ENCODE measurements at regions not wholly inside any gene's neighbourhood (a gene's known extent, or its start where the extent isn't known, plus 50 kb on each side); places are given as distances from the start of the nearest gene placed in this dataset.

GRCh38 chr6:166714581-166714980 is 87.5 kb upstream of the RPS6KA2 start:
- no peak overlapping the region for H3K4me3 ChIP-seq (ENCODE audit: low read depth, low read length)
- no peak for DNase-seq (ENCODE audit: low read depth)
- TF ChIP-seq, protein P1, sequence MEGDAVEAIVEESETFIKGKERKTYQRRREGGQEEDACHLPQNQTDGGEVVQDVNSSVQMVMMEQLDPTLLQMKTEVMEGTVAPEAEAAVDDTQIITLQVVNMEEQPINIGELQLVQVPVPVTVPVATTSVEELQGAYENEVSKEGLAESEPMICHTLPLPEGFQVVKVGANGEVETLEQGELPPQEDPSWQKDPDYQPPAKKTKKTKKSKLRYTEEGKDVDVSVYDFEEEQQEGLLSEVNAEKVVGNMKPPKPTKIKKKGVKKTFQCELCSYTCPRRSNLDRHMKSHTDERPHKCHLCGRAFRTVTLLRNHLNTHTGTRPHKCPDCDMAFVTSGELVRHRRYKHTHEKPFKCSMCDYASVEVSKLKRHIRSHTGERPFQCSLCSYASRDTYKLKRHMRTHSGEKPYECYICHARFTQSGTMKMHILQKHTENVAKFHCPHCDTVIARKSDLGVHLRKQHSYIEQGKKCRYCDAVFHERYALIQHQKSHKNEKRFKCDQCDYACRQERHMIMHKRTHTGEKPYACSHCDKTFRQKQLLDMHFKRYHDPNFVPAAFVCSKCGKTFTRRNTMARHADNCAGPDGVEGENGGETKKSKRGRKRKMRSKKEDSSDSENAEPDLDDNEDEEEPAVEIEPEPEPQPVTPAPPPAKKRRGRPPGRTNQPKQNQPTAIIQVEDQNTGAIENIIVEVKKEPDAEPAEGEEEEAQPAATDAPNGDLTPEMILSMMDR (IDR thresholded peaks at IDR 0.05; ENCODE audit: control insufficient read depth, extremely low read depth, insufficient read depth), result no peak

GRCh38 chr6:166714187-166714510 is 87.1 kb upstream of the RPS6KA2 start:
- no peak for DNase-seq (ENCODE audit: low read depth)
- TF ChIP-seq, protein P1 (IDR thresholded peaks at IDR 0.05; ENCODE audit: control insufficient read depth, extremely low read depth, insufficient read depth), result no peak
- no peak overlapping the region for H3K4me3 ChIP-seq (ENCODE audit: low read depth, low read length)

- H3K4me3 ChIP-seq (ENCODE audit: low read depth, low read length), result no peak overlapping the region
- DNase-seq (ENCODE audit: low read depth), result no peak
- TF ChIP-seq, protein P1 (IDR thresholded peaks at IDR 0.05; ENCODE audit: control insufficient read depth, extremely low read depth, insufficient read depth), result no peak
Measured at GRCh38 chr6:166713434-166714186, 86.6 kb upstream of the RPS6KA2 start.

DNA sequence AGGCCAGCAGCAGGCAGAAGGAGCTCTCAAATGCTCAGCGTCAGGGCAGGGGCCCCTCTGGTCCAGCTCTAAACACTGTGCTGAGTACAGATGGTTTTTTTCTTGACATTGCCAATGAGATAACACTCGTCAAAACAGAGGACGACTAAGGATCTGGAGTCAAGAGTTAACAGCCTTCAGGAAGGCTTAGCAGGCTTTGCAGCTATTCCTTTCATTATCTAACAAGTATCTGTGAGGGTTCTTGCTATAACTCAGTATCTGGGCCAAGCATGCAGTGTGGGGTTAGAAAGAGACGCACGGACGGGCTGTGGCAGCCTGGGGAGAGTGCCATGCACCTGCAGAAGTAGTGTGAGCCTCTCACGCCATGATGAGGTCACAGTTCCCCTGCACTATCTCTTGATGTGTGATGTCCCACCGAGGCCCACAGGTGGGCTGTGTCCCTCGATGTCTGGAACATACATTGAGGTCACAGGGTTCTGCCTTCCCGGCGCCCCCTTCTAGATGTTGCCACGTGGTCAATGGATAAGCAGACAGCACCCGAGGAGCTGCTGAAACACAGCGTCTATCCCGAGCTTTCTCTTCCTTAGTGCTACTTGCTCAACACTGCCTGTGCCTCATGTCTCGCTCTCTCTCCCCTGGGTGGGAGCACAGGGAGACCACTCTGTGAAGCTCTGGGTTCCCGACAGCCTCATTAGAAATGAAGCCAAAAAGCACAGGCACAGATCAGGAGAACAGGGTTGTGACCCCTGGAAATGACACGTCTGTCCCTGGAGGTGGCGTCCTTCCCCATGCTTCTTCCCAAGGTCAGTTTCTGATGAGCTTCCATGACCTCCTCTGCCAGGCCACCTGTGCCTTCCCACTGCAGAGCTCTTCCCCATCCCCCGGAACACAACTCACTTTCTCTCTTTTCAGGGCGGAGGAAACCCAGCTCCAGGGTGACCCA is 85.5 kb upstream of the RPS6KA2 start:
- DNase-seq (ENCODE audit: low read depth), result no peak
- TF ChIP-seq, protein P1 (IDR thresholded peaks at IDR 0.05; ENCODE audit: control insufficient read depth, extremely low read depth, insufficient read depth), result no peak
- H3K4me3 ChIP-seq (ENCODE audit: low read depth, low read length), result no peak overlapping the region

DNA sequence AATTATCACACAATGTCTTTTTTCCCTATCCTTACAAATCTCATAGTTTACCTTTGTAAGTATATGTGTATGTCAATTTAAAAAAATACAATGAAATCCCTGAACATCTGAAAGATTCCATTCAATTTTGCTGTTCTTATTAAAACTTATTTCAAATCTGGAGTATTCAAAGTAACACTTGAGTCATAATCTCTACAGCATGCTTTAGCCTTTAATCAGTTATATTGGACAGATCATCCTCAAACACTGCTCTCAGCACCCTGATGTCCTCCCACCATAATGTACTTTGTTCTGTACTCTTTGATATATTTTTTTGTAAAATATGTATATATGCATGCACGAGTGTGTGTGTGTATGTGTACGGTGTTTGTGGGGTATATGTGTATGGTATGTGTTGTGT is 83.0 kb upstream of the RPS6KA2 start:
- TF ChIP-seq, protein P1 (IDR thresholded peaks at IDR 0.05; ENCODE audit: control insufficient read depth, extremely low read depth, insufficient read depth), result no peak
- DNase-seq (ENCODE audit: low read depth), result no peak
- H3K4me3 ChIP-seq (ENCODE audit: low read depth, low read length), result no peak overlapping the region

GRCh38 chr6:166708460-166708859 is 81.4 kb upstream of the RPS6KA2 start:
- TF ChIP-seq, protein P1 (IDR thresholded peaks at IDR 0.05; ENCODE audit: control insufficient read depth, extremely low read depth, insufficient read depth), result no peak
- peak; percentile 32 for DNase-seq (ENCODE audit: low read depth)
- no peak overlapping the region for H3K4me3 ChIP-seq (ENCODE audit: low read depth, low read length)
